Fibroblast of skin of left quadriceps (primary cell): ENCODE measurements at regions not wholly inside any gene's neighbourhood (a gene's known extent, or its start where the extent isn't known, plus 50 kb on each side); places are given as distances from the start of the nearest gene placed in this dataset.
A peak's percentile ranks its signal among the peaks of the same experiment; 100 is the strongest.

Experiments used
- DNase-seq, 2 experiments: peaks; one replicate each; pipeline ENCODE4 v3.0.0-alpha.2; 2013; ENCODE audit warnings: low read depth in 2 of 2

- DNase-seq, result no peak
Observed at GRCh38 chr2:111652038-111652437, 232.0 kb downstream of the ANAPC1 start.

GRCh38 chr2:111652681-111653080, 231.3 kb downstream of the ANAPC1 start:
- no peak for DNase-seq

GRCh38 chr2:111653103-111653624, 230.8 kb downstream of the ANAPC1 start:
- no peak for DNase-seq

GRCh38 chr2:111653913-111654312, 230.1 kb downstream of the ANAPC1 start:
- DNase-seq, result no peak

GRCh38 chr2:111654829-111655228, 229.2 kb downstream of the ANAPC1 start:
- DNase-seq, result no peak

GRCh38 chr2:111656436-111656835, 227.6 kb downstream of the ANAPC1 start:
- no peak for DNase-seq

GRCh38 chr2:111656894-111657293, 227.1 kb downstream of the ANAPC1 start:
- no peak for DNase-seq

- DNase-seq, result no peak
Observed at GRCh38 chr2:111657351-111657975, 226.5 kb downstream of the ANAPC1 start.

- no peak for DNase-seq
Observed at GRCh38 chr2:111659361-111660333, 224.3 kb downstream of the ANAPC1 start.

- DNase-seq, result no peak
Observed at GRCh38 chr2:111660811-111661210, 223.2 kb downstream of the ANAPC1 start.

- no peak for DNase-seq
Observed at GRCh38 chr2:111661286-111661940, 222.6 kb downstream of the ANAPC1 start.

- DNase-seq, result peak in 1 of 2 experiments; percentile 24
Observed at GRCh38 chr2:111662039-111662770, 221.8 kb downstream of the ANAPC1 start.

GRCh38 chr2:111662771-111663470, 221.1 kb downstream of the ANAPC1 start:
- no peak for DNase-seq

- no peak for DNase-seq
Observed at GRCh38 chr2:111663471-111664274, 220.3 kb downstream of the ANAPC1 start.

GRCh38 chr2:111664275-111664850, 219.6 kb downstream of the ANAPC1 start:
- DNase-seq, result no peak

GRCh38 chr2:111665011-111665410, 219.0 kb downstream of the ANAPC1 start:
- no peak for DNase-seq

GRCh38 chr2:111665551-111666116, 218.4 kb downstream of the ANAPC1 start:
- no peak for DNase-seq

GRCh38 chr2:111666160-111666559, 217.8 kb downstream of the ANAPC1 start:
- DNase-seq, result no peak

GRCh38 chr2:111667001-111667400, 217.0 kb downstream of the ANAPC1 start:
- no peak for DNase-seq
